B cell (primary cell): ENCODE measurements at regions not wholly inside any gene's neighbourhood (a gene's known extent, or its start where the extent isn't known, plus 50 kb on each side); places are given as distances from the start of the nearest gene placed in this dataset.

Source experiments
- ATAC-seq: fragments of 200-7000 bp; cut with Tn5 transposase; one replicate; pipeline ENCODE4 v1.10.0; 2021; ENCODE audit warnings: low read depth, mild to moderate bottlenecking, moderate number of reproducible peaks, moderate library complexity
- CTCF ChIA-PET: fragments of 350-600 bp; sonication (Branson Sonifier 250); formaldehyde crosslinking; loops from one replicate; lab custom pipeline; 2021; ENCODE audit warnings: antibody characterized with exemption, inconsistent platforms; lab: Charles Lee
- POLR2A ChIA-PET: fragments of 350-600 bp; sonication (Branson Sonifier 250); formaldehyde crosslinking; loops from one replicate; lab custom pipeline; 2021; ENCODE audit warnings: antibody characterized with exemption; lab: Charles Lee
- DNase-seq: peaks from one replicate; pipeline ENCODE4 v3.0.0; 2013
- H2AFZ ChIP-seq: 2 replicates; pipeline ENCODE4 v1.6.1; 2012; ENCODE audit warnings: mild to moderate bottlenecking, low read depth, low read length; ENCODE audit not compliant: insufficient read depth, poor library complexity, severe bottlenecking
- H3K27ac ChIP-seq, 2 donors: 1 replicate in 1 of 2; 2 replicates in 1 of 2; pipeline ENCODE4 v1.5.1; 2012 to 2013; ENCODE audit warnings: low read length in 2 of 2, mild to moderate bottlenecking in 2 of 2, moderate library complexity in 1 of 2
- H3K27me3 ChIP-seq, 4 experiments: fragments of 200-600 bp in 1 of 4; sonication (generic) in 1 of 4; replicated peaks in 1 of 4; 1 replicate in 2 of 4; 2 replicates in 2 of 4; pipeline versions ENCODE4 v1.6.1 to v1.7.0; 2013 to 2016; ENCODE audit warnings: low read length in 3 of 4, mild to moderate bottlenecking in 2 of 4, mixed read lengths in 1 of 4, moderate library complexity in 1 of 4; ENCODE audit not compliant: insufficient read depth in 4 of 4, control insufficient read depth in 3 of 4; ENCODE audit errors: control extremely low read depth in 1 of 4
- H3K36me3 ChIP-seq, 2 experiments: replicated peaks in 1 of 2; 1 replicate in 1 of 2; 2 replicates in 1 of 2; pipeline versions ENCODE4 v1.6.1 to v1.7.1; 2013; ENCODE audit warnings: low read length in 1 of 2; ENCODE audit not compliant: insufficient read depth in 2 of 2, control insufficient read depth in 1 of 2; ENCODE audit errors: control extremely low read depth in 1 of 2, extremely low read depth in 1 of 2
- H3K4me1 ChIP-seq, 2 donors: fragments of 200-600 bp in 1 of 2; sonication (generic) in 1 of 2; 1 replicate in 1 of 2; 2 replicates in 1 of 2; pipeline versions ENCODE4 v1.5.1 to v1.6.1; 2013 to 2017; ENCODE audit warnings: low read length in 2 of 2; ENCODE audit not compliant: control insufficient read depth in 2 of 2, insufficient read depth in 2 of 2
- H3K4me2 ChIP-seq: replicated peaks from 2 replicates; pipeline ENCODE3; 2012; ENCODE audit warnings: mild to moderate bottlenecking, low read depth, low read length; ENCODE audit not compliant: poor library complexity, severe bottlenecking
- H3K4me3 ChIP-seq, 5 experiments: fragments of 200-600 bp in 1 of 5; sonication (generic) in 1 of 5; 1 replicate in 3 of 5; 2 replicates in 2 of 5; pipeline versions ENCODE4 v1.5.1 to v1.7.0; 2011 to 2016; ENCODE audit warnings: low read length in 4 of 5, mild to moderate bottlenecking in 4 of 5, low read depth in 2 of 5, control low read depth in 1 of 5, moderate library complexity in 1 of 5; ENCODE audit not compliant: insufficient read depth in 1 of 5; ENCODE audit errors: control extremely low read depth in 1 of 5, extremely low read depth in 1 of 5
- H3K79me2 ChIP-seq: fragments of 200-600 bp; sonication (generic); one replicate; pipeline ENCODE4 v1.6.0; 2016; ENCODE audit warnings: low read length; ENCODE audit not compliant: control insufficient read depth, insufficient read depth
- H3K9ac ChIP-seq: fragments of 200-600 bp; sonication (generic); 2 replicates; pipeline ENCODE4 v1.6.1; 2017; ENCODE audit warnings: mild to moderate bottlenecking, low read length, moderate library complexity
- H3K9me3 ChIP-seq, 3 donors: one replicate each; pipeline versions ENCODE4 v1.6.1 to v1.7.1; 2013; ENCODE audit warnings: low read length in 2 of 3; ENCODE audit not compliant: control insufficient read depth in 2 of 3, insufficient read depth in 1 of 3; ENCODE audit errors: control extremely low read depth in 1 of 3
- H4K20me1 ChIP-seq: 2 replicates; pipeline ENCODE4 v1.6.0; 2012; ENCODE audit warnings: mild to moderate bottlenecking, low read length; ENCODE audit not compliant: insufficient read depth, control insufficient read depth, poor library complexity, severe bottlenecking
- H3K27ac Mint-ChIP-seq: one replicate; pipeline ENCODE4 v1.8.0; 2021; ENCODE audit warnings: mixed read lengths
- H3K27me3 Mint-ChIP-seq: one replicate; pipeline ENCODE4 v1.8.0; 2021; ENCODE audit warnings: mixed read lengths
- H3K4me1 Mint-ChIP-seq: one replicate; pipeline ENCODE4 v1.8.0; 2021; ENCODE audit warnings: mixed read lengths
- H3K4me3 Mint-ChIP-seq: one replicate; pipeline ENCODE4 v1.8.0; 2021; ENCODE audit warnings: mixed read lengths
- H3K9me3 Mint-ChIP-seq: one replicate; pipeline ENCODE4 v1.8.0; 2022; ENCODE audit warnings: mixed read lengths; ENCODE audit not compliant: insufficient read depth
- EZH2 ChIP-seq: IDR thresholded peaks from 2 replicates; pipeline ENCODE4 v1.6.1; 2012; ENCODE audit warnings: borderline replicate concordance, low read depth, mild to moderate bottlenecking, moderate library complexity, low read length; ENCODE audit not compliant: insufficient read depth, poor library complexity, severe bottlenecking
- WGBS: methylation state at CpG from one replicate; pipeline ENCODE4 v1.1.5; 2013; ENCODE audit warnings: missing lambda C conversion rate; ENCODE audit not compliant: insufficient coverage; 5-methylcytosine and 5-hydroxymethylcytosine counted together
- intact Hi-C: fragments of 100-400 bp; cut with micrococcal nuclease; formaldehyde crosslinking; loops from one replicate; pipeline ENCODE4 v1.10.0; 2022
- TF ChIP-seq, protein P1 (sequence below): fragments of 200-600 bp; IDR thresholded peaks from one replicate; pipeline ENCODE4 v1.8.0; 2022; ENCODE audit warnings: antibody characterized with exemption, mild to moderate bottlenecking

DNA sequence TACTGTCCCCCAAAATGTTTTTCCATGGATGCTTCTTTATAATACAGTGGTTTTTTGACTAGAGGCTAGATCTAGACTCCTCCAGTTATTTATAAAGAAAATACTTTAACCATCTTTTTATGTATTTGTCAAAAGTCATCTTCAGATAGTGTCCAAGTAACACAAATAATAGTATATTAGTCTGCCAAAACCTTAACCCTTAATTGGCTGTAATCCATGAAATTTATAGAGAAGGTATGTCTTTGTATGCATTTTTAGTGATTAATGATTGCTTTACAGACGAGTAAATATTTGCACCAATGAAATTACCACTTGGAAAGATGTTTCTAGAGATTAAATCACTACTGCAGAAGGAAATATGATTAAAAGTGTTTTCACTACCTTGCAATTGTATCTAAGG is 451.8 kb upstream of the NRXN1 start:
- no peak for ATAC-seq
- Histone ChIP-seq H4K20me1 (no peaks in the 10 kb centered on the region), H3K4me1 (no peaks in the 10 kb centered on the region), H3K9ac (no peak overlapping the region), H3K36me3 (no peaks in the 10 kb centered on the region), H2AFZ (no peak overlapping the region), H3K9me3 (no peaks in the 10 kb centered on the region), H3K27me3 (no peaks in the 10 kb centered on the region), H3K27ac (no peak overlapping the region), H3K79me2 (no peaks in the 10 kb centered on the region), H3K4me2 (no peak overlapping the region), H3K4me3 (no peak overlapping the region)
- intact Hi-C loops: no loop called here
- DNase-seq: no peak
- CTCF ChIA-PET: no interaction called here
- H3K27ac Mint-ChIP-seq: no peak overlapping the region
- H3K4me1 Mint-ChIP-seq: no peaks in the 10 kb centered on the region
- no peak for TF ChIP-seq EZH2
- H3K27me3 Mint-ChIP-seq: no peaks in the 10 kb centered on the region
- H3K9me3 Mint-ChIP-seq: no peaks in the 10 kb centered on the region
- POLR2A ChIA-PET: no interaction called here
- no CpG with 5 or more reads among the region's 1 CpG for WGBS
- H3K4me3 Mint-ChIP-seq: no peak overlapping the region

DNA sequence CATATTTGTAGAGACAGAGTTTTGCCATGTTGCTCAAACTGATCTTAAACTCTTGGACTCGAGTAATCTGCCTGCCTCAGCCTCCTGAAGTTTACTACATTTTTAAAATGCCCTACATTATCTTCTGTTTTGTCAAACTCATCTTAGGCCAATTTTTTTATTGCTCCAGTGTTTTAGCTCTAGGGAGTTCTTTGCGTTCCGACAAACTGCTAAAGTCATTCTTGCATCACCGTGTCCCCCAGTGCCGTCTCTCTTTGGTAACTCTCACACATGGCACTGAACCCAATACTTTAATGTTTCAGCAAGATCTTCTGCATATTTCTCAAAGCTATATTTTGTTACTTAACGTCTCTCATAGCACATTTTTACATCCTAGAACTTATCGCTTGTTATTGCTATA is 440.9 kb upstream of the NRXN1 start:
- Histone ChIP-seq H2AFZ (no peak overlapping the region), H3K4me2 (no peak overlapping the region), H3K79me2 (no peaks in the 10 kb centered on the region), H3K9me3 (peaks cover 0 to 4% (median 0%) of the 10 kb centered on the region in 3 donors), H3K27me3 (no peaks in the 10 kb centered on the region), H3K9ac (no peak overlapping the region), H3K27ac (no peak overlapping the region), H3K36me3 (no peaks in the 10 kb centered on the region), H3K4me3 (no peak overlapping the region), H4K20me1 (no peaks in the 10 kb centered on the region), H3K4me1 (no peaks in the 10 kb centered on the region)
- no peak overlapping the region for H3K4me3 Mint-ChIP-seq
- TF ChIP-seq EZH2: no peak
- TF ChIP-seq, protein P1, sequence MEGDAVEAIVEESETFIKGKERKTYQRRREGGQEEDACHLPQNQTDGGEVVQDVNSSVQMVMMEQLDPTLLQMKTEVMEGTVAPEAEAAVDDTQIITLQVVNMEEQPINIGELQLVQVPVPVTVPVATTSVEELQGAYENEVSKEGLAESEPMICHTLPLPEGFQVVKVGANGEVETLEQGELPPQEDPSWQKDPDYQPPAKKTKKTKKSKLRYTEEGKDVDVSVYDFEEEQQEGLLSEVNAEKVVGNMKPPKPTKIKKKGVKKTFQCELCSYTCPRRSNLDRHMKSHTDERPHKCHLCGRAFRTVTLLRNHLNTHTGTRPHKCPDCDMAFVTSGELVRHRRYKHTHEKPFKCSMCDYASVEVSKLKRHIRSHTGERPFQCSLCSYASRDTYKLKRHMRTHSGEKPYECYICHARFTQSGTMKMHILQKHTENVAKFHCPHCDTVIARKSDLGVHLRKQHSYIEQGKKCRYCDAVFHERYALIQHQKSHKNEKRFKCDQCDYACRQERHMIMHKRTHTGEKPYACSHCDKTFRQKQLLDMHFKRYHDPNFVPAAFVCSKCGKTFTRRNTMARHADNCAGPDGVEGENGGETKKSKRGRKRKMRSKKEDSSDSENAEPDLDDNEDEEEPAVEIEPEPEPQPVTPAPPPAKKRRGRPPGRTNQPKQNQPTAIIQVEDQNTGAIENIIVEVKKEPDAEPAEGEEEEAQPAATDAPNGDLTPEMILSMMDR: no peak
- DNase-seq (no peak), ATAC-seq (no peak)
- H3K4me1 Mint-ChIP-seq: no peaks in the 10 kb centered on the region
- peaks cover 2% of the 10 kb centered on the region for H3K9me3 Mint-ChIP-seq
- CTCF ChIA-PET: no interaction called here
- POLR2A ChIA-PET: no interaction called here
- H3K27me3 Mint-ChIP-seq: no peaks in the 10 kb centered on the region
- 97% methylated on average over 4 of the region's 7 CpGs for WGBS
- no peak overlapping the region for H3K27ac Mint-ChIP-seq
- intact Hi-C loops: no loop called here
